Suprapubic skin (tissue), 2 donors: ENCODE measurements at regions not wholly inside any gene's neighbourhood (a gene's known extent, or its start where the extent isn't known, plus 50 kb on each side); places are given as distances from the start of the nearest gene placed in this dataset.

ENCODE experiments used
- EP300 ChIP-seq: sonication (generic); formaldehyde crosslinking; IDR thresholded peaks from one replicate; pipeline ENCODE4 v1.6.1; 2017; ENCODE audit warnings: antibody characterized with exemption
- POLR2A ChIP-seq, 2 donors: fragments of 450-650 bp; IDR thresholded peaks; one replicate each; pipeline ENCODE4 v1.6.1; 2017; ENCODE audit warnings: antibody characterized with exemption in 2 of 2, mild to moderate bottlenecking in 2 of 2, moderate library complexity in 2 of 2

GRCh38 chr2:122747670-122748069 lies 992.2 kb downstream of the TSN start:
- TF ChIP-seq EP300 (no peak), POLR2A (IDR thresholded peaks at IDR 0.05) (no peak)
